ENCODE measurements at regions not wholly inside any gene's neighbourhood (a gene's known extent, or its start where the extent isn't known, plus 50 kb on each side); places are given as distances from the start of the nearest gene placed in this dataset.
A peak's percentile ranks its signal among the peaks of the same experiment; 100 is the strongest.

GRCh38 chr4:110778521-110778920 is 155.6 kb upstream of the PITX2 start:
- DNase-seq (ENCODE audit: low spot score): no peak

- DNase-seq (ENCODE audit: low spot score): no peak
These were observed 157.7 kb upstream of the PITX2 start for GRCh38 chr4:110780538-110780937.

- DNase-seq (ENCODE audit: low spot score): no peak
These were observed 159.1 kb upstream of the PITX2 start for GRCh38 chr4:110781944-110782343.

- no peak for DNase-seq (ENCODE audit: low spot score)
These were observed 164.2 kb upstream of the PITX2 start for GRCh38 chr4:110787109-110787508.

- peak; percentile 34 for DNase-seq (ENCODE audit: low spot score)
These were observed 164.8 kb upstream of the PITX2 start for GRCh38 chr4:110787707-110788106.

GRCh38 chr4:110788302-110788701 is 165.4 kb upstream of the PITX2 start:
- DNase-seq (ENCODE audit: low spot score): no peak

- DNase-seq (ENCODE audit: low spot score): no peak
These were observed 169.2 kb upstream of the PITX2 start for GRCh38 chr4:110792036-110792435.

- DNase-seq (ENCODE audit: low spot score): no peak
These were observed 170.5 kb upstream of the PITX2 start for GRCh38 chr4:110793381-110793801.

GRCh38 chr4:110793890-110794554 is 171.1 kb upstream of the PITX2 start:
- DNase-seq (ENCODE audit: low spot score): no peak

- no peak for DNase-seq (ENCODE audit: low spot score)
These were observed 173.1 kb upstream of the PITX2 start for GRCh38 chr4:110795971-110796370.

GRCh38 chr4:110797486-110797885 is 174.6 kb upstream of the PITX2 start:
- no peak for DNase-seq (ENCODE audit: low spot score)

- no peak for DNase-seq (ENCODE audit: low spot score)
These were observed 175.8 kb upstream of the PITX2 start for GRCh38 chr4:110798687-110799086.

- no peak for DNase-seq (ENCODE audit: low spot score)
These were observed 176.3 kb upstream of the PITX2 start for GRCh38 chr4:110799211-110799610.

- no peak for DNase-seq (ENCODE audit: low spot score)
These were observed 178.7 kb upstream of the PITX2 start for GRCh38 chr4:110801591-110801990.

GRCh38 chr4:110808351-110808878 is 185.5 kb upstream of the PITX2 start:
- DNase-seq (ENCODE audit: low spot score): peak; percentile 19

GRCh38 chr4:110815950-110816349 is 193.1 kb upstream of the PITX2 start:
- no peak for DNase-seq (ENCODE audit: low spot score)

GRCh38 chr4:110816367-110816766 is 193.5 kb upstream of the PITX2 start:
- DNase-seq (ENCODE audit: low spot score): no peak

- DNase-seq (ENCODE audit: low spot score): no peak
These were observed 198.3 kb upstream of the PITX2 start for GRCh38 chr4:110821186-110821585.

GRCh38 chr4:110823251-110823650 is 200.4 kb upstream of the PITX2 start:
- DNase-seq (ENCODE audit: low spot score): no peak

- no peak for DNase-seq (ENCODE audit: low spot score)
These were observed 201.5 kb upstream of the PITX2 start for GRCh38 chr4:110824344-110824743.

- DNase-seq (ENCODE audit: low spot score): peak; percentile 3
These were observed 203.8 kb upstream of the PITX2 start for GRCh38 chr4:110826656-110827055.

- DNase-seq (ENCODE audit: low spot score): peak; percentile 28
These were observed 207.6 kb upstream of the PITX2 start for GRCh38 chr4:110830461-110830860.

GRCh38 chr4:110837896-110838450 is 215.1 kb upstream of the PITX2 start:
- no peak for DNase-seq (ENCODE audit: low spot score)

- no peak for DNase-seq (ENCODE audit: low spot score)
These were observed 217.4 kb upstream of the PITX2 start for GRCh38 chr4:110840221-110840654.

All from RKO (cell line).